Activated CD4-positive, alpha-beta T cell treated with anti-CD3 and anti-CD28 coated beads, Interleukin-2, Interleukin-4, amounts not matched to agents 100 ng/mL and 50 ng/mL, durations not matched to agents 16 hours and 8 hours (primary cell): ENCODE measurements at regions not wholly inside any gene's neighbourhood (a gene's known extent, or its start where the extent isn't known, plus 50 kb on each side); places are given as distances from the start of the nearest gene placed in this dataset.

ENCODE experiments used
- DNase-seq: peaks from one replicate; pipeline ENCODE4 v3.0.0-alpha.2; 2020; ENCODE audit warnings: low spot score

- DNase-seq = no peak
Observed at GRCh38 chr4:83851261-83852084, 315.6 kb downstream of the GPAT3 start.

GRCh38 chr4:83850435-83850834 is 314.5 kb downstream of the GPAT3 start:
- DNase-seq = no peak

DNA sequence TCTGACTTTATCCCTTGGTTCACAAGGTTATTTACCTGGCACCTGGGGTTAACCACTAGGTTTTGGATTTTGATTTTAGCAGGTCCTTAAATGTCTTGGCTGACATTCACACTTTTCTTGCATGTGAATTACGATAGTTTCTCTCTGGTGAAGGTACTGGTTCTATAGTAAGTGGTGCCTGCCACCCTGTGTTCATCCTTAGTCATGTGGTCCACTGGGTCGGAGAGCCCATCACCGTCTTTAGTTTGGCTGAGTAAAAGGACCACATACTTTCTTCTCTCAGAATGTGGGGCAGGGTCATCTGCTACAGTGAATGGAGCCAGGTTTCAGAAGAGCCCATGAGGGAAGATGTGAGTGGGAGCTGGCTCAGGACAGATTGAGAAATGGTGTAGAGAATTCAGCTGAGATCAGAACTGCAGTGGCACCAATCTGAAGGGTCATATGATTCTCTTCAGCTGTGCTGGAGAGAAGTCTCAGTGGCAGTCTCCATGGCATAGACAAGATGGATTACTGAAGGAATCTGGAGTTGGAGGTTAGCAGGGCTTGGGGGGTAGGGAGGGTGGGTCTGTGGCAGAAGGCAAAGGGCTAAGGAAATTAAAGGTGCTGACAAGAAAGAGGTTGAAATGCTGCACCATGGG is 310.4 kb downstream of the GPAT3 start:
- no peak for DNase-seq

DNA sequence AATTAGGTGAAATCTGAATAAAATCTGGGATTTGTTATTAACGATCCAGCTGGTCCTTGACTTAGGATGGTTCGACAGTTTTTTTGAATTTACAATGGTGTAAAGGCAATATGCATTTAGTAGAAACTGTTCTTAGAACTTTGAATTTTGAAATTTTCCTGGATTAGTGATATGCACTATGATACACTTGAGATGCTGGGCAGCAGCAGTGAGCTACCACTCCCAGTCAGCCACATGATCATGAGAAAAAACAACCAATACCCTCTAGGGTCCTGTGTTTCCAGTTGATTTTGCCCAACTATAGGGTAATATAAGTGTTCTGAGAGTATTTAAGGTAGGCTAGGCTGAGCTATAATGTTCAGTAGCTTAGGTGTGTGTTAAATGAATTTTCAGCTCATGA is 303.7 kb downstream of the GPAT3 start:
- no peak for DNase-seq

DNA sequence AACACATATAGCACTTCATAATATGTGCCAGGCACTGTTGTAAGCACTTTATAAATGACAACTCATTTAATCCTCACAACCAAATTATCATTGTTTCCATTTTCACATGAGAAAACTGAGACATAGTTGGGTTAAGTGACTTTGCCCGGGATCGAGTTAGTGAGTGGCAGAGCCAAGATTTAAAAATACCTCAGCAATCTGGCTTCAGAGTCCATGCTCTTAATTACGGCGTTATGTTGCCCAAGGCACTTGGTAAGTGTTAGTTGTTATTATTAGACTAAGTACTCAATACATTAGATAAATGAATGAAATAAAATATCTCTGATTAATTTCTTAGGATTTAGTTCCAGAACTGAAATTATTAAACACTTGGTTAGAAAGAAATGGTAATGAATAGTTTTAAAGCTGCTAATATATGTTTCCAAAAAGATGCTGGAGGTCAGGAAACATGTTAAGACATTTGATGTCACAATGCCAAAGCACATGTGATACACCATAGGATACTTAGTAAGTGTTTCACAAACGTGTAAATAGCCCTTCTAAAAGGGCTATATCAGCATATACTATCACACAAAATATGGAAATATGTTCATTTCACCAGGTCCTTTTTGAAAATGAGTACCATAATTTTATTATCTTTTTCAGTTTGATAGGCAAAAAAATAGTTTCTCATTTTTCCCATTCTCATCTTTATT is 301.9 kb downstream of the GPAT3 start:
- no peak for DNase-seq

DNA sequence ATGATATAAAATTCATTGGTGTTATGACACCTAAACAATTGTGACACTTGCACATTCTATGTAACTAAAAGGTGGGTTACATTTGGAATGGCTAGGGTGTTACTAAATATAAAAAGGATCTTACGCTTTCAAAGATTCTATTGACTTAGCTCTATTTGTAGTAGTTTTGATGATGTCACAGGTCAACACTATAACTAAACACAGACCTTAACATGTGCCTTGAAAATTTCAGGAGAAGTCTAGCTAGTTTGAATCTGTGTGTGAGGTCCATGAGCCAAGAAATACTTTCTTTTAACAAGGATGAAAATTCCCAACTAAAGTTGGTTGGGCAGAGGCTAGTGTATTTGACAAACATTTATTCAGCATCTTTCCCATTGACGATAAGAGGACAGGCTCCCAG is 298.0 kb downstream of the GPAT3 start:
- DNase-seq = no peak

GRCh38 chr4:83832110-83832825 is 296.4 kb downstream of the GPAT3 start:
- no peak for DNase-seq

- DNase-seq = no peak
Observed at GRCh38 chr4:83831588-83831987, 295.7 kb downstream of the GPAT3 start.

DNA sequence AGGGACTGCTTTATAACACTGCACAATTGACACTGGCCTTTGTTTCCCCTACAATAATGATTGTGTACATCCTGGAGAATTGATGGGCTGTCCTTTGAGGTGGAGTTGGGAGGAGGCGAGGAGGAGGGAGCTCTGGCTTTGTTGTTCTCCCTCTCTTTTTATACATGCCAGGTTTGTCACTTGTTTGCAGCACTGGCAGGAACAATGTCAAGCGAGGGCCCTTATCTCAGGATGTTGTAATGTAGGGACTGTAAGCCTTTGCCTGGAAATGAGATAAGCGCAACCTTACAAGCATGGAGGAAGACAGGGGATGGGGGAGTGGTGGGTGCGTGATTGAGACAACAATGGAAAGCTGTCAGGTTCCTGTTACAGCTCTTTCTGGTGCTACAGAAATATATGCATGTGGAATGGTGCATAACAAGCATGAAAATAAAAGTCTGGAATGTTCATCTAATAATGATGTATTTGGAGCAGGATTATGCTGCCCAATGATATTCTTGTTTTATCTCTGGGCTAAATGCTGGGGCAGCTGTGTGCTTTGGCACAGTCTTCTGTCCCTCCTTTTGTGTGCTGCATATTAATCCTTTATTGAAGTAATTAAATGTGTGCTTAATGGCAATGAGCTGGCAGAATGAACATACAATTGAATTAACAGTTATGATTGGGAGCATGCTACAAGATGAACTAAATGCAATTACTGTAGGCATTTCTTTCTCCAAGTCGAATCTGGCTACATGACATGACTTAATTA is 294.4 kb downstream of the GPAT3 start:
- DNase-seq = no peak

DNA sequence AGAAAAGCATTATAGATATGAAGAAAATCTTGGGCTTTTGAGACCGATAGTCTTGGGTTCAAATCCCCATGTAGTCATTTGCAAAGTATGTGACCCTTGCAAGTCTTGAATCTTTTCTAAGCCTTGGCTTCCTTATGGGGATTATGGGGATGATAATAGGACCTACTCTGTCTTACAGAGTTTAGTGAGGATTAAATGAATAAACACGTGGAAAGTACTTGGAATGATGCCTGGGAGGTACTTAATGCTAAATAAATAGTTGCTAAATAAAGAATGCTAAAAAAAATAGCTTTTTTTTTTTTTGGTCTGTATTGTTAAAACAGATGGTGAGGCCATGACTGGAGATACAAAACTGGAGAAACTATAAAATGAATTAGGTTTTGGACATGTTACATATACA is 292.7 kb downstream of the GPAT3 start:
- no peak for DNase-seq

- no peak for DNase-seq
Observed at GRCh38 chr4:83821493-83821892, 285.6 kb downstream of the GPAT3 start.

- no peak for DNase-seq
Observed at GRCh38 chr4:83819582-83819981, 283.7 kb downstream of the GPAT3 start.

- DNase-seq = no peak
Observed at GRCh38 chr4:83810428-83810827, 274.5 kb downstream of the GPAT3 start.

GRCh38 chr4:83809581-83809980 is 273.7 kb downstream of the GPAT3 start:
- no peak for DNase-seq

DNA sequence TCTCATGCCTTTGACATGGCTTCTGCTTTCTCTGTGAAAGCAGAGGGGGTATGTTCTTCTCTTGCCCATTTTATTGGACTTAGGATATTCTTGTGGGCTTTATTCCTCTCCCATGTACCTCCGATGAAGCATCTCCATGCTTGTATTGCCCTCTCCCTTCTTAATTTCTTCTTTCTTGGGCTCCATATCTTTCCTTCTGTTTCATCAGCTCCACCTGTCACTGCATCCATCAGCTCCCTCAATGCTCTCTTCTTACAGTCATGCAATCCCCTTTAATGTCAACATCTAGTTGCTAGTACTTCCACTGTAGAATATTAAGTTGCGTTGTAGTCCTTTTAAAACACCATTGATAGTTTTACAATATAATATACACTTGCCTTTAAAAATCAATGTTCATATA is 257.6 kb downstream of the GPAT3 start:
- no peak for DNase-seq

- DNase-seq = no peak
Observed at GRCh38 chr4:83785891-83786290, 250.0 kb downstream of the GPAT3 start.

GRCh38 chr4:83783215-83783614 is 247.3 kb downstream of the GPAT3 start:
- DNase-seq = no peak

DNA sequence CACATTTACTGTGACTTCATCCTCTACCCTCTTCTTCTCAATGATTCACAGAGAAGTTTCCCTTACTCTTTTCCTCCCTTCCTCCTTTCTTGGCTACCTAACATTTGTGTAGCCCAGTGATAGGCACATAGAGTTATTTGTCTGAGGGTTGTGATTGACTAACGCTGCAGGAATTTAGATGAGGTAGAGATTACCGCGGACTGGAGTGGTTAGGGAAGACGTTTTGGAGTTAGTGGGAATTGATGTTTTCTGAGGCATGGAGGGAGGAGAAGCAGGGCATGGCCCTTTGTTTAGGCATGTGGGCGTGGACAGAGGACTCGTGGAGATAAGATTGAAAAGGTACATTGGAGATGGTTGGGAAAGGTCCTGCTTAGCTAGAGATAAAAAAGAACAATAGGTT is 246.7 kb downstream of the GPAT3 start:
- DNase-seq = no peak

DNA sequence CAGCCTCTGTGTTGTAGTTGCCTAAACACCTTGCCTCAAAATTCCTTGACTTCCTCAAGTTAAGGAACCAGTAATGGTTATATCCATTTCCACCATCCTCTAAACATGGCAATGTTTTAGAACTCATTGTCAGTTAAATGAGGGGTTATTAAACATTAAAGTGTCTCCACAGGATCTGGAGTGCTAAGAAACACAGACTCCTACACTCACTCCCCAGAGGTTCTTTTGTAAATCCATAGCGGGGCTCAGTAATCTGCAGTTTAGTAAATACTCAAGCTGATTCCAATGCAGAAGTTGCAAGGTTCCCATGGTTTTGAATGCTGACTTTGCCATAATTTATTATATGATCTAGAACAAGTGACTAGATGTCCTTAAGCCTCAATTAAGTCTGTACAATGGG is 245.5 kb downstream of the GPAT3 start:
- DNase-seq = no peak

DNA sequence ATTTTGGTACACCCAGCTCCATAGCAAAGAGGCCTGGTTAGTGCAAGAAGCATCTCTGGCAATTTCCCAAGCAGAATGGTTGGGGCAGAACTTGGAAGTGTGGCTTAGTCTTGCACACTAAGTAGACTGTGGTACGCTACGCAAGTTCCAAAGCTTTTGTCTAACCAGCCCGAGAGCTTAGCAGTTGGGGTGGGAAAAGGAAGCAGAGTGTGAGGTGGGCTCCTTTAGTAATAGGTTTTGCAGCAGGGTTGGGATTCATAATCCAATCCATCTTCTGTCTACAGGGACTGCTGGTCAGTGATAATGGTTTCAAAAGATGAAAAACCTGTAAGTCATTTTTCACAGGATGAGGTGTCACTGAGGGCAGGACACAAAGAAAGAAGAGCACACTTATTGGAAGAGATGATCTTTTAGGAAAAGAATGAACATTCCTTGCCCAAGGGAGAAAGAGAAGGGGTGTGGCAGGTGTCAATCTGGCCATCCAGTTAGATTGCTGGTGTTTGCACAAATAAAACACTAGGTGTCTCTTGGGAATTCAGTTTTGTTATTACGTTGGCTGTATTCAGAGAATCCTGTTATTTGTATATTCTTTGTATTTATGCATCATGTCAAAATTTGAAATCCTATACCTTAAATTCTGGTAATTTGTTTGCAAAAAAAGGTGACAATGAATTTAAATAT is 244.3 kb downstream of the GPAT3 start:
- DNase-seq = no peak
